Breast epithelium (tissue), 3 donors: ENCODE measurements at regions not wholly inside any gene's neighbourhood (a gene's known extent, or its start where the extent isn't known, plus 50 kb on each side); places are given as distances from the start of the nearest gene placed in this dataset.

Experiments
- POLR2A ChIP-seq: fragments of 450-650 bp; IDR thresholded peaks from one replicate; pipeline ENCODE4 v1.6.1; 2016; ENCODE audit warnings: antibody characterized with exemption, mild to moderate bottlenecking, moderate library complexity
- POLR2AphosphoS5 ChIP-seq, 3 donors: sonication (generic); formaldehyde crosslinking; IDR thresholded peaks; one replicate each; pipeline ENCODE4 v1.6.1; 2017; ENCODE audit warnings: antibody characterized with exemption in 3 of 3
- TF ChIP-seq, protein P1 (sequence below), 3 donors: fragments of 450-650 bp; IDR thresholded peaks; one replicate each; pipeline ENCODE4 v1.5.1; 2016 to 2017; ENCODE audit warnings: antibody characterized with exemption in 3 of 3, mild to moderate bottlenecking in 3 of 3, moderate library complexity in 3 of 3

DNA sequence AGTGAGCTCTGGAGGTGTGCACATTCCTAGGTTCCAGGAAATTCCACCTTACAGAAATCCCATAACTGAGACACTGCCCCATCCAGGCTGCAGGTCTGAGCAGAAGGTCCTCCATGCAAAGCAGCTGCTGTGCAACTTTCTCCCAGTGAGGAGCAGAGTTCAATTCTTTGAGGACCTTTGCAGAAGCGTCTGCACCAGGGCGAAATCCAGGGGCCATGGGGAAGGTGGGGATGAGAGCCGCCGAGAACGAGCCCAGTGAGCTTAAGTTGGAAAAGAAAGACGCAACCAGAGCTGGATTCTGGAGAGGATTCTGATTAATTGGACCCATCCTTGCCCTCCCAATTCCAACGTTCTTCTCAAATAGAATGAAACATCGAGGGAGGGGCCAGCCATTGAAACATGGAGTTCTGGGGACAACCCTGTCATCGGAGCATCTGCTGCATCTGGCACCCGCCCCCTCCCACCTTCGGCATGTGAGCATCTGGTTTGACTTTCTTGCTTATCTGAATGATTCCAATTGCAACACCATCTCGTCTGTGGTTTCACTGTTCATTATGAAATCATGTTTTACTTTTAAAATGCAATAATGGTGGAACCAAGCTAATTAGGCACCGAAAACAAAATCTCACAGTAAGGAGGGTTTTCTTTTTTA, 190.6 kb upstream of the FOXF1 start:
- TF ChIP-seq POLR2A (no peak), POLR2AphosphoS5 (IDR thresholded peaks at IDR 0.05) (no peak)
- TF ChIP-seq, protein P1, sequence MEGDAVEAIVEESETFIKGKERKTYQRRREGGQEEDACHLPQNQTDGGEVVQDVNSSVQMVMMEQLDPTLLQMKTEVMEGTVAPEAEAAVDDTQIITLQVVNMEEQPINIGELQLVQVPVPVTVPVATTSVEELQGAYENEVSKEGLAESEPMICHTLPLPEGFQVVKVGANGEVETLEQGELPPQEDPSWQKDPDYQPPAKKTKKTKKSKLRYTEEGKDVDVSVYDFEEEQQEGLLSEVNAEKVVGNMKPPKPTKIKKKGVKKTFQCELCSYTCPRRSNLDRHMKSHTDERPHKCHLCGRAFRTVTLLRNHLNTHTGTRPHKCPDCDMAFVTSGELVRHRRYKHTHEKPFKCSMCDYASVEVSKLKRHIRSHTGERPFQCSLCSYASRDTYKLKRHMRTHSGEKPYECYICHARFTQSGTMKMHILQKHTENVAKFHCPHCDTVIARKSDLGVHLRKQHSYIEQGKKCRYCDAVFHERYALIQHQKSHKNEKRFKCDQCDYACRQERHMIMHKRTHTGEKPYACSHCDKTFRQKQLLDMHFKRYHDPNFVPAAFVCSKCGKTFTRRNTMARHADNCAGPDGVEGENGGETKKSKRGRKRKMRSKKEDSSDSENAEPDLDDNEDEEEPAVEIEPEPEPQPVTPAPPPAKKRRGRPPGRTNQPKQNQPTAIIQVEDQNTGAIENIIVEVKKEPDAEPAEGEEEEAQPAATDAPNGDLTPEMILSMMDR (IDR thresholded peaks at IDR 0.05) = no peak
